GM19193 (cell line): ENCODE measurements at regions not wholly inside any gene's neighbourhood (a gene's known extent, or its start where the extent isn't known, plus 50 kb on each side); places are given as distances from the start of the nearest gene placed in this dataset.

Experiments
- POLR2A ChIP-seq: IDR thresholded peaks from 4 replicates; pipeline ENCODE4 v1.6.1; 2011; ENCODE audit not compliant: insufficient read depth, insufficient read length; ENCODE audit errors: extremely low read depth

DNA sequence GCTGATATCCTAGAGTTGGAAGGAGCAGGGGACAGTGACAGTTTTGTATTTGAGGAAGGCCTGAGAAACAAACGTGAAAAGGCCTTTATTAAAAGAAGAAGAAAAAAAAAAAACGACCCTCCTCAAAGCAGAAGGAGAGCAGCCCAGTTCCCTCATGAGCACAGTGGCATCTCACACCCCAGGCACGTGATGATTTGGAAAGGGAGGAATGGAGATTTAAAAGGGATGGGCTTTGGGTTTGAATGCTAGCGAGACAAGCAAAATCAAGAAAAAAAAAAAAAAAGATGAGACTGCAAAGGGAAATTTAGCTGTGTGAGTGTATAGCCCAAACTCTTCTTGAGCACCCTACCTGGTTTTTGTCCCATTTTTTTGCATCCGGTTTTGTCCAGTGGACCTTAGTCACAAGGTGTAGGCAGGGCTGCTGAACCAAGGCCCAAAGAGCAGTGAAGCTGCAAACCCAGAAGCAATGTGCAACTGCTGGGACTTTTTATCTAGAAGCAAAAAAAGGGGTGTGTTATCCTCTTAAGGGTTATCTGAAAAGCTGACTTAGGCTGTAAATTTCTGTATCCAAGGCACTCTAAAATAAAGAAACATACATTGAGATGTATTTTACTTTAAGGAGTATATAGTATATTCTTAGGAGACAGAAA, 54.5 kb upstream of the RREB1 start:
- TF ChIP-seq POLR2A, result no peak
